NB4 (cell line): ENCODE measurements at regions not wholly inside any gene's neighbourhood (a gene's known extent, or its start where the extent isn't known, plus 50 kb on each side); places are given as distances from the start of the nearest gene placed in this dataset.
"Not testable (repeated sequence)": the region's sequence is repeated elsewhere in the genome, so short reads cannot be mapped to it uniquely, and the experiment has no call there.

Experiments used
- DNase-seq: peaks from one replicate; pipeline ENCODE4 v3.0.0; 2010; ENCODE audit warnings: low read depth
- H3K4me3 ChIP-seq: one replicate; pipeline ENCODE4 v1.5.1; 2011; ENCODE audit warnings: mild to moderate bottlenecking, low read depth, low read length, moderate library complexity
- MAX ChIP-seq: IDR thresholded peaks from 2 replicates; pipeline ENCODE4 v1.6.1; 2011; ENCODE audit warnings: low read depth, low read length
- MYC ChIP-seq: IDR thresholded peaks from 2 replicates; pipeline ENCODE4 v1.6.1; 2011; ENCODE audit warnings: low read depth, low read length
- POLR2A ChIP-seq: IDR thresholded peaks from 2 replicates; pipeline ENCODE4 v1.6.1; 2011; ENCODE audit warnings: mild to moderate bottlenecking; ENCODE audit not compliant: insufficient read length; ENCODE audit errors: extremely low read depth
- TF ChIP-seq, protein P1 (sequence below): IDR thresholded peaks from one replicate; pipeline ENCODE4 v1.5.1; 2012; ENCODE audit warnings: low read depth, low read length

DNA sequence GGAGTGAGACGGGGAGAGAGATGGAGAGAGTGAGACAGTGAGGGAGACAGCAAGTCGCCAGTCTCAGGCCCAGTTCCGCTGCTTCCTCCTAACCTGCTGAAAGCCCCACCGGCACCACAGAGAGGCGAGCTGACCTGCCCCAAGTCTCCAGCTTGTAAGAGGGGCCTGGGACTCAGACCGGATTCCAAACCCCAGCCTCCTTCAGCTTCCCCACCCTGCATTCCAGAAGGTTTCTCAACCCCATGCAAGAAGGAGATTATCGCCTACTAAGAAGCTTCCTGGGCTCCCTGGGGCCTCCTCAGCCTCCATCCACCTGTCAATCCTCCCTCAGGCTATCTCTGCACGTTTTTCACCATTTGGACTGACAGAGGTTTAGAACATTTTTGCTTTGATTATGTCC, 173.1 kb upstream of the RAB6C start:
- TF ChIP-seq MAX (no peak), POLR2A (no peak), MYC (no peak)
- TF ChIP-seq, protein P1, sequence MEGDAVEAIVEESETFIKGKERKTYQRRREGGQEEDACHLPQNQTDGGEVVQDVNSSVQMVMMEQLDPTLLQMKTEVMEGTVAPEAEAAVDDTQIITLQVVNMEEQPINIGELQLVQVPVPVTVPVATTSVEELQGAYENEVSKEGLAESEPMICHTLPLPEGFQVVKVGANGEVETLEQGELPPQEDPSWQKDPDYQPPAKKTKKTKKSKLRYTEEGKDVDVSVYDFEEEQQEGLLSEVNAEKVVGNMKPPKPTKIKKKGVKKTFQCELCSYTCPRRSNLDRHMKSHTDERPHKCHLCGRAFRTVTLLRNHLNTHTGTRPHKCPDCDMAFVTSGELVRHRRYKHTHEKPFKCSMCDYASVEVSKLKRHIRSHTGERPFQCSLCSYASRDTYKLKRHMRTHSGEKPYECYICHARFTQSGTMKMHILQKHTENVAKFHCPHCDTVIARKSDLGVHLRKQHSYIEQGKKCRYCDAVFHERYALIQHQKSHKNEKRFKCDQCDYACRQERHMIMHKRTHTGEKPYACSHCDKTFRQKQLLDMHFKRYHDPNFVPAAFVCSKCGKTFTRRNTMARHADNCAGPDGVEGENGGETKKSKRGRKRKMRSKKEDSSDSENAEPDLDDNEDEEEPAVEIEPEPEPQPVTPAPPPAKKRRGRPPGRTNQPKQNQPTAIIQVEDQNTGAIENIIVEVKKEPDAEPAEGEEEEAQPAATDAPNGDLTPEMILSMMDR = no peak
- H3K4me3 ChIP-seq = no peak overlapping the region
- DNase-seq = no peak

DNA sequence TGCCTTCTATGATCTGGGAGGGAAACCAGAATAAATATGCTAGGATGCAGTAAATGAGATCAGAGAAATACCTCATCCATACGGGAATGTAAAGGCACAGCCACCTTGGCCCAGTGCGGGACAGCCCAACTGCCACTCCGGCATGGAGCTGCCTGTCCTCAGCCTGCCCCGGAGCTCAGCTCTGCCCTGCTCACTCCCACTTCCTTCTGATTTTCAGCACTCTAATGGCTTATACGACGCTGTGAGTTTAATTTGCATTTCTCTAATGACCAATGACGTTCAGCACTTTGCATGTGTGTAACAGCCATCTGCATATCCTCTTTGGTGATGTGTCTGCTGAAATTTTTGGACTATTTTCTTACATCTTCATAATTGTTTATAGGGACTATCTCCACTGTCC, 172.5 kb upstream of the RAB6C start:
- TF ChIP-seq POLR2A = no peak
- TF ChIP-seq MAX = no peak
- TF ChIP-seq, protein P1 = no peak
- no peak for TF ChIP-seq MYC

DNA sequence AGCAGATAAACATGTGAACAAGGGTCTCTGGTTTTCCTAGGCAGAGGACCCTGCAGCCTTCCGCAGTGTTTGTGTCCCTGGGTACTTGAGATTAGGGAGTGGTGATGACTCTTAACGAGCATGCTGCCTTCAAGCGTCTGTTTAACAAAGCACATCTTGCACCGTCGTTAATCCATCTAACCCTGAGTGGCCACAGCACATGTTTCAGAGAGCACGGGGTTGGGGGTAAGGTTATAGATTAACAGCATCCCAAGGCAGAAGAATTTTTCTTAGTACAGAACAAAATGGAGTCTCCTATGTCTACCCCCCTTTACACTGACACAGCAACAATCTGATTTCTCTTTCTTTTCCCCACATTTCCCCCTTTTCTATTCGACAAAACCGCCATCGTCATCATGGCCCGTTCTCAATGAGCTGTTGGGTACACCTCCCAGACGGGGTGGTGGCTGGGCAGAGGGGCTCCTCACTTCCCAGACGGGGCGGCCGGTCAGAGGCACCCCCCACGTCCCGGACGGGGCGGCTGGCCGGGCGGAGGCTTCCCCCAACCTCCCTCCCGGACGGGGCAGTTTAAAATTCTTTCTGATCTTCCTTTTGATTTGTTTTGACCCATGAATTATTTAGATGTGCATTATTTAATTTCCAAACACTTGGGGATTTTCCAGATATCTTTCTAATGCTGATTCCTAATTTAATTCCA, 171.7 kb upstream of the RAB6C start:
- not testable (repeated sequence) for H3K4me3 ChIP-seq, DNase-seq

More for the DNA sequence above, 172.5 kb upstream of the RAB6C start:
- H3K4me3 ChIP-seq = no peak overlapping the region
- no peak for DNase-seq

DNA sequence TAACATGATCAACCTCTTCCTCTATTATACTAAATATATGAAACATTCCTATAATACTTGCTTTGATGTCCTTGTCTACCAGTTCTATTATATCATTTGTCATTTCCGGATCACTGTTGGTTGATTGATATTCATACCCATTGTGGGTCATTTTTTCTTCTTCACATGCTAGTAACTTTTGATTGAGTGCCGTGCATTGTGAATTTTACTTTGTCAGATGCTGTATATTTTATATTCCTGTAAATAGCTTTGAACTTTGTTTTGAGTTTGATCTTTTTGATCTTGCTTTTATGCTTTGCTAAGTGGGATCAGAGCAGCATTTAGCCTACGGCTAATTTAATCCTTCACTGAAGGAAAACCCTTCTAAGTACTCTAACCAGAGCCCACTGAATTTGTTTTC, 168.9 kb upstream of the RAB6C start:
- TF ChIP-seq MAX (no peak), MYC (no peak), POLR2A (no peak)
- TF ChIP-seq, protein P1 = no peak
- no peak overlapping the region for H3K4me3 ChIP-seq

DNA sequence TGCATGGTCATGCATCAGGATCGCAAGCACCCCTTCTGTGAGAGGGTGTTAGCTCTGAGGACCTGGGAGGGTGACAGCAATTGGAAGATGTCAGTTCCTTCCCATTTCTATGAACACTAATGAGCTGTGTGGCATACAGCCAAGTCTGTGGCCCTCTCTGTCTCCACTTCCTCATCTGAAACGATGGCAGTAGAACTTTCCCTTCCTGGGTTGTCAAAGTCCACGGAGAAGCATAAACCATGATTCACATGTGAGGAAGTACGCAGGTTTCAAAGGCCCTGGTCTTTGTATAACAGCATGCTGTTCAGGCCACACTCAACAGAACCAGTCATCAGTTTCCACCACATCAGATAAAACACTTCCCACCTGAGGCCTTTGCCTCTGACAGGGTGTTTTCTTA, 167.4 kb upstream of the RAB6C start:
- DNase-seq = peak; percentile 88
- H3K4me3 ChIP-seq = no peak overlapping the region
- TF ChIP-seq MAX = no peak
- TF ChIP-seq, protein P1 = no peak
- no peak for TF ChIP-seq MYC
- no peak for TF ChIP-seq POLR2A

More for the DNA sequence above, 168.9 kb upstream of the RAB6C start:
- no peak for DNase-seq

GRCh38 chr2:129812654-129813053, 166.8 kb upstream of the RAB6C start:
- TF ChIP-seq MYC = no peak
- no peak for DNase-seq
- no peak overlapping the region for H3K4me3 ChIP-seq

DNA sequence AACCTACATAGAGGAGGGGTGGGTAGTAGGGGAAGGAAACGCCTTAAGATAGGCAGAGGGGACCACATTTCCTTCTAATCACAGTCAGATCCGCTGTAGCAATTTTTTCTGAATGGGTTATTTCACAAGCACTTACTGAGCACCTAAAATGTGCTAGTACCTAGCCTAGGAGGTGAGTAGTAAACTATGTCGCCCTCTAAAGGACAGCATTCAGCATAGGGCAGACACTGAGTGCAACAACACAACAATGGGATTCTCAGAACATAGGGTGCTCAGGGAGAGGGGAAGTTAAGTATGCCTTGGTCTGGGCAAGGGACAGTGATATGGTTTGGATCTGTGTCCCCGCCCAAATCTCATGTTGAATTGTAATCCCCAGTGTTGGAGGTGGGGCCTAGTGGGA, 166.1 kb upstream of the RAB6C start:
- H3K4me3 ChIP-seq = no peak overlapping the region
- DNase-seq = peak; percentile 42
- TF ChIP-seq, protein P1 = peak; percentile 41
- TF ChIP-seq MAX = no peak
